ENCODE measurements at regions not wholly inside any gene's neighbourhood (a gene's known extent, or its start where the extent isn't known, plus 50 kb on each side); places are given as distances from the start of the nearest gene placed in this dataset.
A peak's percentile ranks its signal among the peaks of the same experiment; 100 is the strongest.

GRCh38 chr3:14320219-14320618, 82.2 kb upstream of the SLC6A6 start:
- Histone ChIP-seq H3K4me2 (peak overlapping the region; percentile 83), H3K4me3 (peak overlapping the region; percentile 44), H3K79me2 (no peaks in the 10 kb centered on the region), H3K9me2 (replicated peaks; ENCODE audit: insufficient read depth) (no peaks in the 10 kb centered on the region), H3K4me1 (ENCODE audit: insufficient read depth) (peaks cover 11% of the 10 kb centered on the region), H3K27ac (peak overlapping the region; percentile 80), H3K27me3 (no peaks in the 10 kb centered on the region), H4K20me1 (ENCODE audit: insufficient read depth, poor library complexity, severe bottlenecking) (no peaks in the 10 kb centered on the region), H3K9me3 (ENCODE audit: low read depth) (no peaks in the 10 kb centered on the region), H2AFZ (peak overlapping the region; percentile 69), H3K36me3 (replicated peaks; ENCODE audit: insufficient read depth, low read depth) (no peaks in the 10 kb centered on the region)
- TF ChIP-seq CTCF (IDR thresholded peaks at IDR 0.05; ENCODE audit: poor library complexity) (no peak), EZH2phosphoT487 (IDR thresholded peaks at IDR 0.05; ENCODE audit: low read depth, severe bottlenecking, unreplicated experiment) (no peak), EZH2 (IDR thresholded peaks at IDR 0.05; ENCODE audit: borderline replicate concordance) (no peak)
- no peak for DNase-seq (ENCODE audit: low spot score)
- 98% methylated on average over 3 of the region's 3 CpGs for WGBS (ENCODE audit: low lambda C conversion rate, missing lambda C conversion rate)

- DNase-seq (ENCODE audit: low spot score) = no peak
- no peaks in the 10 kb centered on the region for H4K20me1 ChIP-seq (ENCODE audit: insufficient read depth, poor library complexity, severe bottlenecking)
- no peaks in the 10 kb centered on the region for H3K27me3 ChIP-seq
- TF ChIP-seq CTCF (IDR thresholded peaks at IDR 0.05; ENCODE audit: poor library complexity) = no peak
- TF ChIP-seq EZH2 (IDR thresholded peaks at IDR 0.05; ENCODE audit: borderline replicate concordance) = no peak
- TF ChIP-seq EZH2phosphoT487 (IDR thresholded peaks at IDR 0.05; ENCODE audit: low read depth, severe bottlenecking, unreplicated experiment) = no peak
- H2AFZ ChIP-seq = no peak overlapping the region
- H3K79me2 ChIP-seq = no peaks in the 10 kb centered on the region
- no peak overlapping the region for H3K4me3 ChIP-seq
- 95% methylated on average over 3 of the region's 3 CpGs for WGBS (ENCODE audit: low lambda C conversion rate, missing lambda C conversion rate)
- H3K4me2 ChIP-seq = no peak overlapping the region
- H3K36me3 ChIP-seq (replicated peaks; ENCODE audit: insufficient read depth, low read depth) = no peaks in the 10 kb centered on the region
- H3K9me3 ChIP-seq (ENCODE audit: low read depth) = no peaks in the 10 kb centered on the region
- no peaks in the 10 kb centered on the region for H3K9me2 ChIP-seq (replicated peaks; ENCODE audit: insufficient read depth)
- H3K4me1 ChIP-seq (ENCODE audit: insufficient read depth) = peaks cover 11% of the 10 kb centered on the region
- no peak overlapping the region for H3K27ac ChIP-seq
These were observed 80.4 kb upstream of the SLC6A6 start for GRCh38 chr3:14322001-14322400.

DNA sequence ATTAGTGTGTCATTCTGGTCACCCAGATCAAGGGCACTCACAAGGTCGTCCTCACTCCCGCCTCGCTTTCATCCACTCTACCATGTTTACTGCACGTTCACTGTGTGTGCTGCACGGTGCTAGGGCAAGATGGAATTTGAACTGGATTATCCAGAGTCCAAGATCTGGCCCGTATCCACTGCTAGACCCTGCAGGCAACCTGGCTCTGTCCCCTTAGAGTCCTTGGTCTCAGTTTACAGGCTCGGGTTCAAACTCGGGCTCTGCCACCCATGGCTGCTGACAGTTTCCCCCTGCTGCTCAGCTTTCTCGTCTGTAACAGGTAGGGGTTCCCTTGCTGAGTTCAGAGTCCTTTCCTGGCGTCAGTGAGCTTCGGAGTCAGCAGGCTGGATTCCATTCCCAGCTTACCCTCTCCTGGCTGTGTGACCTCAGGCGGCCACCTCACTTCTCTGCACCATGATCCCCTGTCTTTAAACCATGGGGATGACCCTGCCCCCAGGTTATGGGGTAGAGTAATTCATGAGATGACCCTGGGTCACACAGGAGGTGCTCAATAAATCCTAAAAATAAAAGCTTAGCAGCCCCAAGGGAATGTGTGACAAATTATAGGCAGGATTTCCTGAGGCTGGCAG, 79.6 kb upstream of the SLC6A6 start:
- peak overlapping the region; percentile 13 for H3K27ac ChIP-seq
- H3K27me3 ChIP-seq = no peaks in the 10 kb centered on the region
- TF ChIP-seq CTCF (IDR thresholded peaks at IDR 0.05; ENCODE audit: poor library complexity) = no peak
- TF ChIP-seq EZH2phosphoT487 (IDR thresholded peaks at IDR 0.05; ENCODE audit: low read depth, severe bottlenecking, unreplicated experiment) = no peak
- TF ChIP-seq EZH2 (IDR thresholded peaks at IDR 0.05; ENCODE audit: borderline replicate concordance) = no peak
- H3K36me3 ChIP-seq (replicated peaks; ENCODE audit: insufficient read depth, low read depth) = no peaks in the 10 kb centered on the region
- DNase-seq (ENCODE audit: low spot score) = no peak
- H3K4me3 ChIP-seq = no peak overlapping the region
- H4K20me1 ChIP-seq (ENCODE audit: insufficient read depth, poor library complexity, severe bottlenecking) = no peaks in the 10 kb centered on the region
- H3K9me3 ChIP-seq (ENCODE audit: low read depth) = no peaks in the 10 kb centered on the region
- H3K4me2 ChIP-seq = no peak overlapping the region
- 70% methylated on average over 12 of the region's 12 CpGs for WGBS (ENCODE audit: low lambda C conversion rate, missing lambda C conversion rate)
- H3K79me2 ChIP-seq = no peaks in the 10 kb centered on the region
- H3K4me1 ChIP-seq (ENCODE audit: insufficient read depth) = peaks cover 4% of the 10 kb centered on the region
- H3K9me2 ChIP-seq (replicated peaks; ENCODE audit: insufficient read depth) = no peaks in the 10 kb centered on the region
- H2AFZ ChIP-seq = no peak overlapping the region
